Naive B cell (primary cell): ENCODE measurements at regions not wholly inside any gene's neighbourhood (a gene's known extent, or its start where the extent isn't known, plus 50 kb on each side); places are given as distances from the start of the nearest gene placed in this dataset.
"Not testable (repeated sequence)": the region's sequence is repeated elsewhere in the genome, so short reads cannot be mapped to it uniquely, and the experiment has no call there.

Experiments
- ATAC-seq, 2 donors: fragments of 150-1000 bp; cut with Tn5 transposase; 2 replicates each; pipeline ENCODE4 v1.10.0; 2021; ENCODE audit warnings: low read depth in 2 of 2, mild to moderate bottlenecking in 2 of 2, moderate library complexity in 2 of 2
- DNase-seq: peaks from one replicate; pipeline ENCODE4 v3.0.0; 2022
- H3K27ac Mint-ChIP-seq, 6 donors: one replicate each; pipeline ENCODE4 v1.8.0; 2020 to 2022; ENCODE audit warnings: mild to moderate bottlenecking in 6 of 6, mixed read lengths in 6 of 6, moderate library complexity in 5 of 6, inconsistent platforms in 2 of 6
- H3K27me3 Mint-ChIP-seq, 3 donors: one replicate each; pipeline ENCODE4 v1.8.0; 2021 to 2022; ENCODE audit warnings: mixed read lengths in 3 of 3, mild to moderate bottlenecking in 1 of 3
- H3K36me3 Mint-ChIP-seq, 2 donors: one replicate each; pipeline ENCODE4 v1.8.0; 2020 to 2022; ENCODE audit warnings: mixed read lengths in 2 of 2, inconsistent platforms in 1 of 2, mild to moderate bottlenecking in 1 of 2
- H3K4me1 Mint-ChIP-seq, 3 donors: one replicate each; pipeline ENCODE4 v1.8.0; 2020 to 2022; ENCODE audit warnings: mixed read lengths in 3 of 3, inconsistent platforms in 1 of 3, mild to moderate bottlenecking in 1 of 3, moderate library complexity in 1 of 3
- H3K4me3 Mint-ChIP-seq, 8 donors: one replicate each; pipeline ENCODE4 v1.8.0; 2020 to 2022; ENCODE audit warnings: mild to moderate bottlenecking in 8 of 8, mixed read lengths in 8 of 8, moderate library complexity in 8 of 8, inconsistent platforms in 2 of 8
- H3K9me3 Mint-ChIP-seq, 7 donors: one replicate each; pipeline ENCODE4 v1.8.0; 2020 to 2022; ENCODE audit warnings: mixed read lengths in 7 of 7, mild to moderate bottlenecking in 5 of 7, inconsistent platforms in 2 of 7, moderate library complexity in 1 of 7

DNA sequence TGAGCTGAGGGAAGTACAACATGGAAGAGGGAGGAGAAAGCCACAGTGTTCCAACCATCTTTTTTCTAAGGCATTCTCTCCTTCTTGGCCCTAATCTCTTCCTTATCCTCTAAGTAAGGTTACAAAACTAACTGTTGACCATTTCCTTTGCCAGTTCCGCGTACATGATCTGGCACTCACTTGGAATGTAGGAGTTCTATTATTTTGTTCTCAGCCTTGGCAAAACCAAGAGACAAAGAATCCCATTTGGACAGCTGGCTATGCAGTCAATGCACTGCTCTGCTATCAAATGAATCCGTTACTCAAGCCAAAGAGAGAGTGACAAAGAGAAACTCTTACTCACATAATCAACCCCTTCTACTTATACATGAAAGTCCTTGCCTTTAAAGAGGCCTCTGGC, 410.3 kb downstream of the DTWD2 start:
- H3K27me3 Mint-ChIP-seq, result peaks cover 0 to 7% (median 4%) of the 10 kb centered on the region in 3 donors
- ATAC-seq (no peak), DNase-seq (no peak)
- no peaks in the 10 kb centered on the region for H3K4me1 Mint-ChIP-seq
- H3K36me3 Mint-ChIP-seq, result no peaks in the 10 kb centered on the region
- no peak overlapping the region for H3K4me3 Mint-ChIP-seq
- peaks cover 0 to 3% (median 1%) of the 10 kb centered on the region in 7 donors for H3K9me3 Mint-ChIP-seq
- H3K27ac Mint-ChIP-seq, result no peak overlapping the region

- no peak for DNase-seq
- Mint-ChIP-seq H3K27ac (no peak overlapping the region), H3K4me1 (no peaks in the 10 kb centered on the region), H3K36me3 (no peaks in the 10 kb centered on the region), H3K27me3 (peaks cover 0 to 7% (median 4%) of the 10 kb centered on the region in 3 donors), H3K4me3 (no peak overlapping the region), H3K9me3 (peaks cover 0 to 3% (median 1%) of the 10 kb centered on the region in 7 donors)
- ATAC-seq, result no peak
These were observed 410.7 kb downstream of the DTWD2 start for GRCh38 chr5:118577621-118578020.

DNA sequence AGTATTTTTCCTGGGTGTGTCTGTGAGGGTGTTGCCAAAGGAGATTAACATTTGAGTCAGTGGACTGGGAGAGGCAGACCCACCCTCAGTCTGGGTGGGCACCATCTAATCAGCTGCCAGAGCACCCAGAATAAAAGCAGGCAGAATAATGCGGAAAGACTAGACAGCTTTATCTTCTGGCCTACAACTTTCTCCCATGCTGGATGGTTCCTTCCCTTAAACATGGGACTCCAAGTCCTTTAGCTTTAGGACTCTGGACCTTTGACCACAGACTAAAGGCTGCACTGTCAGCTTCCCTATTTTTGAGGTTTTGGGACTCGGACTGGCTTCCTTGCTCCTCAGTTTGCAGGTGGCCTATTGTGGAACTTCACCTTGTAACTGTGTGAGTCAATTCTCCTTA, 418.1 kb downstream of the DTWD2 start:
- H3K4me1 Mint-ChIP-seq, DNase-seq, ATAC-seq, H3K4me3 Mint-ChIP-seq, H3K27ac Mint-ChIP-seq, H3K27me3 Mint-ChIP-seq, H3K9me3 Mint-ChIP-seq, H3K36me3 Mint-ChIP-seq: not testable (repeated sequence)

- not testable (repeated sequence) for H3K9me3 Mint-ChIP-seq, H3K4me1 Mint-ChIP-seq, ATAC-seq, DNase-seq, H3K36me3 Mint-ChIP-seq, H3K27me3 Mint-ChIP-seq, H3K27ac Mint-ChIP-seq
- H3K4me3 Mint-ChIP-seq, result peak overlapping the region in 1 of 8 donors; percentile 67
These were observed 418.8 kb downstream of the DTWD2 start for GRCh38 chr5:118569596-118569995.

DNA sequence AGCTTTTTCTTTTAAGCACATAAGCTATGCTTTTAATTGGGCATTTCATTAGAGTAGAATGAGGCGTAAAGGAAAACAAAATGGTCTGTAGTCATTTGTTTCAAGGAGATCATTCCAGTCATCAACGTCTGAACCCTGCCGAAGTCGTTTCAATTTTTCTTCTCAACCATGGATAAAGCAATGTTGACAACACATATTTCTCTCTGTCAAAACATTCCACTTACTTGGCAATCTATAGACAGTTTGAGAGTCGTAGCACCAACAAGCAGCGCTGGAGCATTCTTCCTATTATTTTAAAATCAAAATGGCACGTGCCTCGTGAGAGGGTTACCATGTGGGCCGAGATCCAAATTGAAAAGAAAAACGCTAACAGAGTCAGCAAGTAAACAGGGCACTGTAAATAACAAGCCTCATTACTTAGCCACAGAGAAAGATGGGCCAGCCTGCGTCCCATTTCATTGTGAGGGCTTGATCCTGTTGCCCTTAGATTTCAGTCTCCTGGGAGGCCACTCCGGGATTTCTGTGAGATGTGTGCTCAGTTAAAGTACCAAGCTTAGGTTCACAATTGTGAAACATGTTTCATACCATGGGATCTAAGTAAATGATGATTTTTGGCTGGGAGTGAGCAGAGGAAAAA, 422.9 kb downstream of the DTWD2 start:
- ATAC-seq (no peak), DNase-seq (no peak)
- H3K4me1 Mint-ChIP-seq, result no peaks in the 10 kb centered on the region
- H3K27me3 Mint-ChIP-seq, result peaks cover 0 to 10% (median 4%) of the 10 kb centered on the region in 3 donors
- H3K4me3 Mint-ChIP-seq, result no peak overlapping the region
- H3K9me3 Mint-ChIP-seq, result peaks cover 0 to 5% (median 0%) of the 10 kb centered on the region in 7 donors
- H3K36me3 Mint-ChIP-seq, result no peaks in the 10 kb centered on the region
- H3K27ac Mint-ChIP-seq, result no peak overlapping the region

GRCh38 chr5:118561971-118562370, 426.4 kb downstream of the DTWD2 start:
- peaks cover 0 to 10% (median 0%) of the 10 kb centered on the region in 3 donors for H3K27me3 Mint-ChIP-seq
- no peak overlapping the region for H3K4me3 Mint-ChIP-seq
- ATAC-seq, result no peak
- no peak for DNase-seq
- no peak overlapping the region for H3K27ac Mint-ChIP-seq
- H3K9me3 Mint-ChIP-seq, result peaks cover 0 to 2% (median 0%) of the 10 kb centered on the region in 7 donors
- H3K36me3 Mint-ChIP-seq, result no peaks in the 10 kb centered on the region
- H3K4me1 Mint-ChIP-seq, result no peaks in the 10 kb centered on the region

DNA sequence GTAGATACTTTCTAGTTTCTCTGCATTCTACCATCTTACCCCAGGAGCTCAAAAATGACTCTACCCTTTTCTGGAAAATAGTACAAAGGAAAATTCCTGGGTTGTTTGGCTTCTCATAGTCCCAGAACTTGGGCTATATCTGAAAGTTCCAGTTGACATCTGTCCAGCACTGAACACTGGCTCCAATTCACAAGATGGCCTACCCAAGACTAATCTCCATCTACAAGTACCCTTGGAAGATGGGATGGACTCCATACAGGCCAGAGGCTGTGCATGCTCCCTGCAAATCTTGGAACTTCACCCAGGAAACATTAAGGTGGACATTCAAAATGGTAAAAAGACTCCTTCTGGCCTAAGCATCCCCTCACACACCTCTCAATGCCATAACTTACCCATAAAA, 427.1 kb downstream of the DTWD2 start:
- H3K27me3 Mint-ChIP-seq, result peaks cover 0 to 10% (median 0%) of the 10 kb centered on the region in 3 donors
- no peak for ATAC-seq

GRCh38 chr5:118558871-118559270, 429.5 kb downstream of the DTWD2 start:
- no peak for DNase-seq
- Mint-ChIP-seq H3K27ac (no peak overlapping the region), H3K4me3 (no peak overlapping the region), H3K36me3 (no peaks in the 10 kb centered on the region), H3K27me3 (peaks cover 0 to 17% (median 3%) of the 10 kb centered on the region in 3 donors), H3K9me3 (peaks cover 0 to 2% (median 0%) of the 10 kb centered on the region in 7 donors), H3K4me1 (no peaks in the 10 kb centered on the region)
- ATAC-seq, result no peak

More for the DNA sequence above, 427.1 kb downstream of the DTWD2 start:
- no peaks in the 10 kb centered on the region for H3K4me1 Mint-ChIP-seq
- H3K4me3 Mint-ChIP-seq, result no peak overlapping the region
- no peak overlapping the region for H3K27ac Mint-ChIP-seq
- no peaks in the 10 kb centered on the region for H3K36me3 Mint-ChIP-seq
- no peak for DNase-seq
- peaks cover 0 to 2% (median 0%) of the 10 kb centered on the region in 7 donors for H3K9me3 Mint-ChIP-seq

- Mint-ChIP-seq H3K27me3 (peaks cover 0 to 21% (median 7%) of the 10 kb centered on the region in 3 donors), H3K36me3 (no peaks in the 10 kb centered on the region), H3K9me3 (peaks cover 0 to 2% (median 0%) of the 10 kb centered on the region in 7 donors), H3K4me1 (no peaks in the 10 kb centered on the region), H3K27ac (no peak overlapping the region), H3K4me3 (no peak overlapping the region)
- ATAC-seq (no peak), DNase-seq (no peak)
These were observed 431.1 kb downstream of the DTWD2 start for GRCh38 chr5:118557251-118557661.

DNA sequence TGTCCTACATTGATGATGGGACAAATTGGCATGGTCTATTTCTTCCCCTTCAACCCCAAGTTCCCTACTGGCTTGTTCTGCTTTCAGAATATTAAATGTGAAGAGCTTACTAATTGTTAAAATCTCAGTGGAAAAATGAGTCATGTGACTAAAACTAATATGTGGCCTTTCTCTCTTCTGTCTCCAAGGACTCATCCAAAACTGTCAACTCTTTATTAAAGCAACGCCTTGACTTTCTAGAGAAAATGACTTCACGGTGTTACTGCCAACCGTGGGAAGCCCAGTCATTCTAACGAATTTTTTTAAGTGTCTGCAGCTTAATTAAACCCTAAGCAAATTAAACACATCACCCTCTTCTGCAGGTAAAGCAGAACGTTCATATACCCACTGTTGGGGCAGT, 431.6 kb downstream of the DTWD2 start:
- no peak overlapping the region for H3K4me3 Mint-ChIP-seq
- H3K27ac Mint-ChIP-seq, result no peak overlapping the region
- ATAC-seq, result no peak

DNA sequence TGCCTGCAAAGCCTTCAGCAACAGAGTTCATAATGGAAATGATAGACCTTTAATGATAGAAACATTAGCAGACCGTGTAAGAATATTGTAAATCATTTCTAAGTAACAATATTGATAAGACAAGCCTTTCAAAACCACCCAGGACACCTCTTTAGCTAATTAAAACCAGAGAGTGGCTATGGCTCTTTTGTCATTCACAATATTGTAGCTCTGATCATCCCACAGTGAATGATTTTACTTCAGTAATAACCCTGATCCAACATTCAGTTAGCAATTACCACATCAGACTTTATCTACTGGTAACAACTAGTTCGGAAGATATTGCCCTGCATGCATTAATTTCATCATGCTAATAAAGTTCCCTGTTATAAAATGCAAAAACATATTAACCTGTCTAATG, 432.6 kb downstream of the DTWD2 start:
- Mint-ChIP-seq H3K9me3 (peaks cover 0 to 2% (median 0%) of the 10 kb centered on the region in 7 donors), H3K4me3 (no peak overlapping the region), H3K4me1 (no peaks in the 10 kb centered on the region), H3K27ac (no peak overlapping the region), H3K36me3 (no peaks in the 10 kb centered on the region), H3K27me3 (peaks cover 0 to 12% (median 7%) of the 10 kb centered on the region in 3 donors)
- DNase-seq (no peak), ATAC-seq (no peak)

More for the DNA sequence above, 431.6 kb downstream of the DTWD2 start:
- H3K36me3 Mint-ChIP-seq, result no peaks in the 10 kb centered on the region
- H3K4me1 Mint-ChIP-seq, result no peaks in the 10 kb centered on the region
- DNase-seq, result no peak
- H3K9me3 Mint-ChIP-seq, result peaks cover 0 to 2% (median 0%) of the 10 kb centered on the region in 7 donors
- H3K27me3 Mint-ChIP-seq, result peaks cover 0 to 18% (median 7%) of the 10 kb centered on the region in 3 donors

DNA sequence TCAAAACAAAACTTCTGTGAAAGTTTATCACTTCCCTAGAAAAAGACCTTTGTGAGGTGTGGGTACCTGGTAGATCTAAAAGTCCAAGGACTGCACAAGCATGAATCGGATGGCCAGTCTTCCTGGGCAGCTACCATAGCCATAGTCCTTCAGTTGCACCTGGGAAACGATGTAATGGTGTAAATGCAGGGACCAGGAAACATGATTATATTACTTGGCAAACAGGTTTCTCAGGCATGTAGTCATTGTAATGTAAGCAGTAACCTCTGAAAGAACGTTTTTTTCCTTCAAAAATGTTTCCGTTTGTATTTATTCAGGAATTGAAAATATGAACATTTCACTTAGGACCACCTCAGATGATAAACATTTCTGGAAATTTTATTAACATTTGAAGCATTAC, 433.4 kb downstream of the DTWD2 start:
- H3K9me3 Mint-ChIP-seq, result peaks cover 0 to 2% (median 0%) of the 10 kb centered on the region in 7 donors
- no peak for ATAC-seq
- H3K4me1 Mint-ChIP-seq, result no peaks in the 10 kb centered on the region
- no peak overlapping the region for H3K4me3 Mint-ChIP-seq
- no peak overlapping the region for H3K27ac Mint-ChIP-seq
- peaks cover 0 to 12% (median 7%) of the 10 kb centered on the region in 3 donors for H3K27me3 Mint-ChIP-seq
- H3K36me3 Mint-ChIP-seq, result no peaks in the 10 kb centered on the region
- DNase-seq, result no peak

DNA sequence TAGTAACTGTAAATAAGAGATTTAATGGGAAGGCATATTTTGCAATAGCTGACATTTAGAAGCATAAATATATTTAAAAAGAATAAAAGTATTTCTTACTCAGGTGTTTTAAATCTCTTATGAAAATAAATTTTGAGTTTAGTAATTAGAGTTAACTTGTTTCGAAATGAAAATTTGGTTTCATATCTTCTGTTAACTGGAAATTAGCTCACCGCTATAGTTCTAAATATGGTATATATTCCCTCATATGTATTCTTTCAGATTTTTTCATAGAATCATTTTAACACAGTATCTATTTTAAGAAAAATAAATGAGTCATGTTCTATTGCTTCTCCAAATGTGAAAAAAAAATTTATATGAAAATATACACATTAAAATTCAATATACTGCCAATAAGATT, 434.1 kb downstream of the DTWD2 start:
- ATAC-seq, result no peak
- no peaks in the 10 kb centered on the region for H3K4me1 Mint-ChIP-seq
- peaks cover 0 to 12% (median 7%) of the 10 kb centered on the region in 3 donors for H3K27me3 Mint-ChIP-seq
- no peaks in the 10 kb centered on the region for H3K36me3 Mint-ChIP-seq
- H3K4me3 Mint-ChIP-seq, result no peak overlapping the region
- H3K27ac Mint-ChIP-seq, result no peak overlapping the region
- no peak for DNase-seq
- peaks cover 0 to 2% (median 0%) of the 10 kb centered on the region in 7 donors for H3K9me3 Mint-ChIP-seq

- H3K27me3 Mint-ChIP-seq, result peaks cover 0 to 12% (median 7%) of the 10 kb centered on the region in 3 donors
- no peaks in the 10 kb centered on the region for H3K4me1 Mint-ChIP-seq
- ATAC-seq (no peak), DNase-seq (no peak)
- no peak overlapping the region for H3K27ac Mint-ChIP-seq
- H3K4me3 Mint-ChIP-seq, result no peak overlapping the region
- H3K9me3 Mint-ChIP-seq, result peaks cover 0 to 2% (median 0%) of the 10 kb centered on the region in 7 donors
- H3K36me3 Mint-ChIP-seq, result no peaks in the 10 kb centered on the region
These were observed 434.7 kb downstream of the DTWD2 start for GRCh38 chr5:118553662-118554061.
